ENCODE measurements at regions not wholly inside any gene's neighbourhood (a gene's known extent, or its start where the extent isn't known, plus 50 kb on each side); places are given as distances from the start of the nearest gene placed in this dataset.

DNA sequence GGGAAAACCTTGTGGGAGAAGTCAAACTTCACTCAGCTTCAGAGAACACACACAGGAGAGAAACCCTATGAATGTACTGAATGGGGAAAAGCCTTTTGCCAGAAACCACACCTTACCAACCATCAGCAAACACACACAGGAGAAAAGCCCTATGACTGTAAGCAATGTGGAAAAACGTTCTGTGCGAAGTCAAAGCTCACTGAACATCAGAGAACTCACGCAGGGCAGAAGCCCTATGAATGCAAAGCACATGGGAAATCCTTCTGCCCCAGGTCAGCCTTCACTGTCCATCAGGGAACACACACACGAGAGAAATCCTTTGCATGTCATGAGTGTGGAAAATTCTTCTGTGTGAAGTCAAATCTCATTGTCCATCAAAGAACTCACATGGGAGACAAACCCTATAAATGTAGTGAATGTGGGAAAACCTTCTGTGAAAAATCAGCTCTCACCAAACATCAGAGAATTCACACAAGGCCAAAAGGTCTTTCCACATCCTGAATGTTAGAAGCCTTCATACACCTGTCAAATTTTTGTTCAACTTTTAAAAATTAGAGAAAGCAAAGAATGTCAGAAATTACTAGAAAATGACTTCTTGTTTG lies 199.4 kb downstream of the SMIM20 start:
- TF ChIP-seq, protein P1, sequence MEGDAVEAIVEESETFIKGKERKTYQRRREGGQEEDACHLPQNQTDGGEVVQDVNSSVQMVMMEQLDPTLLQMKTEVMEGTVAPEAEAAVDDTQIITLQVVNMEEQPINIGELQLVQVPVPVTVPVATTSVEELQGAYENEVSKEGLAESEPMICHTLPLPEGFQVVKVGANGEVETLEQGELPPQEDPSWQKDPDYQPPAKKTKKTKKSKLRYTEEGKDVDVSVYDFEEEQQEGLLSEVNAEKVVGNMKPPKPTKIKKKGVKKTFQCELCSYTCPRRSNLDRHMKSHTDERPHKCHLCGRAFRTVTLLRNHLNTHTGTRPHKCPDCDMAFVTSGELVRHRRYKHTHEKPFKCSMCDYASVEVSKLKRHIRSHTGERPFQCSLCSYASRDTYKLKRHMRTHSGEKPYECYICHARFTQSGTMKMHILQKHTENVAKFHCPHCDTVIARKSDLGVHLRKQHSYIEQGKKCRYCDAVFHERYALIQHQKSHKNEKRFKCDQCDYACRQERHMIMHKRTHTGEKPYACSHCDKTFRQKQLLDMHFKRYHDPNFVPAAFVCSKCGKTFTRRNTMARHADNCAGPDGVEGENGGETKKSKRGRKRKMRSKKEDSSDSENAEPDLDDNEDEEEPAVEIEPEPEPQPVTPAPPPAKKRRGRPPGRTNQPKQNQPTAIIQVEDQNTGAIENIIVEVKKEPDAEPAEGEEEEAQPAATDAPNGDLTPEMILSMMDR (IDR thresholded peaks at IDR 0.05; ENCODE audit: poor library complexity): no peak
- no peak for TF ChIP-seq EZH2phosphoT487 (IDR thresholded peaks at IDR 0.05; ENCODE audit: low read depth, severe bottlenecking, unreplicated experiment)

Measured in hepatocyte (in vitro differentiated cells).